Natural killer cell (primary cell): ENCODE measurements at regions not wholly inside any gene's neighbourhood (a gene's known extent, or its start where the extent isn't known, plus 50 kb on each side); places are given as distances from the start of the nearest gene placed in this dataset.

Source experiments
- ATAC-seq, 3 donors: fragments of 150-1000 bp in 2 of 3; fragments of 200-7000 bp in 1 of 3; cut with Tn5 transposase; 1 replicate in 1 of 3; 2 replicates in 2 of 3; pipeline ENCODE4 v1.10.0; 2021; ENCODE audit warnings: mild to moderate bottlenecking in 2 of 3, moderate library complexity in 2 of 3
- DNase-seq, 2 donors: peaks; one replicate each; pipeline versions ENCODE4 v3.0.0 to v3.0.0-alpha.2; 2013 to 2021; ENCODE audit warnings: mixed read lengths in 1 of 2
- H3K27ac ChIP-seq: one replicate; pipeline ENCODE4 v1.5.1; 2013; ENCODE audit warnings: mild to moderate bottlenecking, low read length
- H3K27me3 ChIP-seq: one replicate; pipeline ENCODE4 v1.6.1; 2013; ENCODE audit warnings: low read length; ENCODE audit not compliant: control insufficient read depth, insufficient read depth
- H3K36me3 ChIP-seq: one replicate; pipeline ENCODE4 v1.6.1; 2013; ENCODE audit warnings: low read length; ENCODE audit not compliant: control insufficient read depth, insufficient read depth
- H3K4me1 ChIP-seq: one replicate; pipeline ENCODE4 v1.6.1; 2013; ENCODE audit warnings: low read length; ENCODE audit not compliant: control insufficient read depth, insufficient read depth
- H3K4me3 ChIP-seq: one replicate; pipeline ENCODE4 v1.5.1; 2013; ENCODE audit warnings: low read length
- H3K9me3 ChIP-seq: one replicate; pipeline ENCODE4 v1.6.1; 2013; ENCODE audit warnings: low read length; ENCODE audit not compliant: control insufficient read depth, insufficient read depth
- H3K27ac Mint-ChIP-seq, 2 donors: one replicate each; pipeline ENCODE4 v1.8.0; 2022; ENCODE audit warnings: mild to moderate bottlenecking in 2 of 2, mixed read lengths in 2 of 2, moderate library complexity in 1 of 2
- H3K27me3 Mint-ChIP-seq, 2 donors: one replicate each; pipeline ENCODE4 v1.8.0; 2022; ENCODE audit warnings: low read depth in 2 of 2, mixed read lengths in 2 of 2
- H3K36me3 Mint-ChIP-seq: one replicate; pipeline ENCODE4 v1.8.0; 2022; ENCODE audit warnings: mixed read lengths
- H3K4me1 Mint-ChIP-seq, 2 donors: one replicate each; pipeline ENCODE4 v1.8.0; 2022; ENCODE audit warnings: mixed read lengths in 2 of 2
- H3K4me3 Mint-ChIP-seq: one replicate; pipeline ENCODE4 v1.8.0; 2022; ENCODE audit warnings: mild to moderate bottlenecking, moderate library complexity, mixed read lengths
- H3K9me3 Mint-ChIP-seq, 2 donors: one replicate each; pipeline ENCODE4 v1.8.0; 2022; ENCODE audit warnings: mixed read lengths in 2 of 2
- WGBS: methylation state at CpG from one replicate; pipeline ENCODE4 v1.1.7; 2013; ENCODE audit warnings: missing lambda C conversion rate; ENCODE audit not compliant: insufficient coverage; 5-methylcytosine and 5-hydroxymethylcytosine counted together
- intact Hi-C: fragments of 100-400 bp; cut with micrococcal nuclease; formaldehyde crosslinking; loops from one replicate; pipeline ENCODE4 v1.14.2; 2022
- TF ChIP-seq, protein P1 (sequence below): fragments of 200-600 bp; IDR thresholded peaks from one replicate; pipeline ENCODE4 v1.8.0; 2022; ENCODE audit warnings: antibody characterized with exemption

DNA sequence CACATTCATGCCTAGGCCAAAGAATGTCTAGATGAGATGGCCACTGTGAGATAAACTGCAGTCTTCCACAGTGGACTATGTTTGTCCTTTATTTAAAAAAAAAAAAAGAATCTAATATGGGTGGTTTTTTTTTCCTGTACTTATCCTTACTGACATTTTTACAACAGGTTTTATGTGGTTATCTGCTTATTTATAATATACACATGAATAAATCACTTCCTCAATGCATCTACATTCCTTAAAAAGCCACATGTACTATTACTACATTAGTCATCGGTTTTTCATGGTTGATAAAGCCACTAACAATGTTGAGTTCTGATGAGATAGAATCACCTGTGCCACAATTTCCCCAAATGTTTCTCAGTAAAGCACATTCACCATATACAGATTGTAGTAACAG lies 341.3 kb upstream of the THBS1 start:
- no peaks in the 10 kb centered on the region for H3K36me3 Mint-ChIP-seq
- 50% methylated on average over 1 of the region's 1 CpG for WGBS

GRCh38 chr15:39242345-39242744 lies 338.5 kb upstream of the THBS1 start:
- Histone ChIP-seq H3K9me3 (no peaks in the 10 kb centered on the region), H3K27ac (no peak overlapping the region), H3K4me1 (no peaks in the 10 kb centered on the region), H3K27me3 (no peaks in the 10 kb centered on the region), H3K36me3 (no peaks in the 10 kb centered on the region), H3K4me3 (no peak overlapping the region)
- H3K4me1 Mint-ChIP-seq = no peaks in the 10 kb centered on the region
- no peak overlapping the region for H3K27ac Mint-ChIP-seq
- no peak overlapping the region for H3K4me3 Mint-ChIP-seq
- intact Hi-C loops = no loop called here
- TF ChIP-seq, protein P1, sequence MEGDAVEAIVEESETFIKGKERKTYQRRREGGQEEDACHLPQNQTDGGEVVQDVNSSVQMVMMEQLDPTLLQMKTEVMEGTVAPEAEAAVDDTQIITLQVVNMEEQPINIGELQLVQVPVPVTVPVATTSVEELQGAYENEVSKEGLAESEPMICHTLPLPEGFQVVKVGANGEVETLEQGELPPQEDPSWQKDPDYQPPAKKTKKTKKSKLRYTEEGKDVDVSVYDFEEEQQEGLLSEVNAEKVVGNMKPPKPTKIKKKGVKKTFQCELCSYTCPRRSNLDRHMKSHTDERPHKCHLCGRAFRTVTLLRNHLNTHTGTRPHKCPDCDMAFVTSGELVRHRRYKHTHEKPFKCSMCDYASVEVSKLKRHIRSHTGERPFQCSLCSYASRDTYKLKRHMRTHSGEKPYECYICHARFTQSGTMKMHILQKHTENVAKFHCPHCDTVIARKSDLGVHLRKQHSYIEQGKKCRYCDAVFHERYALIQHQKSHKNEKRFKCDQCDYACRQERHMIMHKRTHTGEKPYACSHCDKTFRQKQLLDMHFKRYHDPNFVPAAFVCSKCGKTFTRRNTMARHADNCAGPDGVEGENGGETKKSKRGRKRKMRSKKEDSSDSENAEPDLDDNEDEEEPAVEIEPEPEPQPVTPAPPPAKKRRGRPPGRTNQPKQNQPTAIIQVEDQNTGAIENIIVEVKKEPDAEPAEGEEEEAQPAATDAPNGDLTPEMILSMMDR = no peak
- no peak for ATAC-seq
- H3K36me3 Mint-ChIP-seq = no peaks in the 10 kb centered on the region
- peaks cover 3 to 13% of the 10 kb centered on the region in 2 donors for H3K27me3 Mint-ChIP-seq
- H3K9me3 Mint-ChIP-seq = no peaks in the 10 kb centered on the region
- no peak for DNase-seq

More for the DNA sequence above, 341.3 kb upstream of the THBS1 start:
- Histone ChIP-seq H3K4me1 (no peaks in the 10 kb centered on the region), H3K27ac (no peak overlapping the region), H3K36me3 (no peaks in the 10 kb centered on the region), H3K9me3 (no peaks in the 10 kb centered on the region), H3K4me3 (no peak overlapping the region), H3K27me3 (no peaks in the 10 kb centered on the region)
- no peaks in the 10 kb centered on the region for H3K4me1 Mint-ChIP-seq
- no peak for ATAC-seq
- no peak for DNase-seq
- intact Hi-C loops = no loop called here
- no peak overlapping the region for H3K27ac Mint-ChIP-seq
- TF ChIP-seq, protein P1 = no peak
- no peak overlapping the region for H3K4me3 Mint-ChIP-seq
- H3K27me3 Mint-ChIP-seq = peaks cover 6 to 7% of the 10 kb centered on the region in 2 donors
- H3K9me3 Mint-ChIP-seq = no peaks in the 10 kb centered on the region

GRCh38 chr15:39243396-39243795 lies 337.5 kb upstream of the THBS1 start:
- intact Hi-C loops = no loop called here
- 80% methylated on average over 1 of the region's 1 CpG for WGBS
- Mint-ChIP-seq H3K4me3 (no peak overlapping the region), H3K27ac (no peak overlapping the region), H3K4me1 (no peaks in the 10 kb centered on the region), H3K36me3 (no peaks in the 10 kb centered on the region), H3K27me3 (peaks cover 3 to 19% of the 10 kb centered on the region in 2 donors), H3K9me3 (no peaks in the 10 kb centered on the region)
- Histone ChIP-seq H3K27me3 (peaks cover 3% of the 10 kb centered on the region), H3K4me3 (no peak overlapping the region), H3K36me3 (no peaks in the 10 kb centered on the region), H3K4me1 (no peaks in the 10 kb centered on the region), H3K27ac (no peak overlapping the region), H3K9me3 (no peaks in the 10 kb centered on the region)
- no peak for ATAC-seq
- no peak for DNase-seq
- TF ChIP-seq, protein P1 = no peak

GRCh38 chr15:39244776-39245175 lies 336.1 kb upstream of the THBS1 start:
- Histone ChIP-seq H3K4me3 (no peak overlapping the region), H3K27me3 (peaks cover 3% of the 10 kb centered on the region), H3K4me1 (no peaks in the 10 kb centered on the region), H3K9me3 (no peaks in the 10 kb centered on the region), H3K27ac (no peak overlapping the region), H3K36me3 (no peaks in the 10 kb centered on the region)
- ATAC-seq = no peak
- no CpG with 5 or more reads among the region's 1 CpG for WGBS
- H3K27ac Mint-ChIP-seq = no peak overlapping the region
- intact Hi-C loops = no loop called here
- TF ChIP-seq, protein P1 = no peak
- H3K4me1 Mint-ChIP-seq = no peaks in the 10 kb centered on the region
- no peak for DNase-seq
- no peak overlapping the region for H3K4me3 Mint-ChIP-seq
- no peaks in the 10 kb centered on the region for H3K36me3 Mint-ChIP-seq
- no peaks in the 10 kb centered on the region for H3K9me3 Mint-ChIP-seq
- peaks cover 7 to 22% of the 10 kb centered on the region in 2 donors for H3K27me3 Mint-ChIP-seq
